ENCODE measurements at regions not wholly inside any gene's neighbourhood (a gene's known extent, or its start where the extent isn't known, plus 50 kb on each side); places are given as distances from the start of the nearest gene placed in this dataset.

DNA sequence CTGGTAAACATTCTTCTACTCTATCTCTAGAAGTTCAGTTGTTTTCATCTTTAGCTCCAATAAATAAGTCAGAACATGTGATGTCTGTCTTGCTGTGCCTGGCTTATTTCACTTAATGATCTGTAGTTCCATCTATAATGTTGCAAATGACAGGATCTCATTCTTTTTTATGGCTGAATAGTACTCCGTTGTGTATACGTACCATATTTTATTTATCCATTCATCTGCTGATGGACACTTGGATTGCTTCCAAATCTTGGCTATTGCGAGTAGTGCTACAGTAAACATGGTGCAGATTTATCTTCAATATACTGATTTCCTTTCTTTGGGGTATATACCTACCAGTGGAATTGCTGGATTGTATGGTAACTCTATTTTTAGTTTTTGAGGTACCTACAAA is 124.4 kb downstream of the ZNF33B start:
- H3K27ac ChIP-seq (ENCODE audit: low read depth in 1 of 2, low read length in 2 of 2): no peak overlapping the region
- no peaks in the 10 kb centered on the region for H3K4me1 ChIP-seq (ENCODE audit: control insufficient read depth in 4 of 4, insufficient read depth in 4 of 4, low read length in 3 of 4)
- H3K36me3 ChIP-seq (ENCODE audit: control insufficient read depth in 4 of 4, insufficient read depth in 3 of 4, low read depth in 1 of 4, low read length in 3 of 4): no peaks in the 10 kb centered on the region
- no peak overlapping the region for H3K9ac ChIP-seq (ENCODE audit: low read depth in 1 of 2, low read length in 2 of 2)
- peak overlapping the region in 1 of 3 donors; percentile 26 for H3K4me3 ChIP-seq (ENCODE audit: low read depth in 1 of 3, low read length in 3 of 3)
- no peak for TF ChIP-seq HNF4G (IDR thresholded peaks at IDR 0.05)
- TF ChIP-seq FOXA2 (IDR thresholded peaks at IDR 0.05): no peak
- no peak for TF ChIP-seq EGR1 (IDR thresholded peaks at IDR 0.05; ENCODE audit: low read depth in 2 of 2)
- no peak for TF ChIP-seq ATF3 (IDR thresholded peaks at IDR 0.05)
- TF ChIP-seq RAD21 (IDR thresholded peaks at IDR 0.05): no peak
- TF ChIP-seq JUND (IDR thresholded peaks at IDR 0.05): no peak
- TF ChIP-seq, protein P1, sequence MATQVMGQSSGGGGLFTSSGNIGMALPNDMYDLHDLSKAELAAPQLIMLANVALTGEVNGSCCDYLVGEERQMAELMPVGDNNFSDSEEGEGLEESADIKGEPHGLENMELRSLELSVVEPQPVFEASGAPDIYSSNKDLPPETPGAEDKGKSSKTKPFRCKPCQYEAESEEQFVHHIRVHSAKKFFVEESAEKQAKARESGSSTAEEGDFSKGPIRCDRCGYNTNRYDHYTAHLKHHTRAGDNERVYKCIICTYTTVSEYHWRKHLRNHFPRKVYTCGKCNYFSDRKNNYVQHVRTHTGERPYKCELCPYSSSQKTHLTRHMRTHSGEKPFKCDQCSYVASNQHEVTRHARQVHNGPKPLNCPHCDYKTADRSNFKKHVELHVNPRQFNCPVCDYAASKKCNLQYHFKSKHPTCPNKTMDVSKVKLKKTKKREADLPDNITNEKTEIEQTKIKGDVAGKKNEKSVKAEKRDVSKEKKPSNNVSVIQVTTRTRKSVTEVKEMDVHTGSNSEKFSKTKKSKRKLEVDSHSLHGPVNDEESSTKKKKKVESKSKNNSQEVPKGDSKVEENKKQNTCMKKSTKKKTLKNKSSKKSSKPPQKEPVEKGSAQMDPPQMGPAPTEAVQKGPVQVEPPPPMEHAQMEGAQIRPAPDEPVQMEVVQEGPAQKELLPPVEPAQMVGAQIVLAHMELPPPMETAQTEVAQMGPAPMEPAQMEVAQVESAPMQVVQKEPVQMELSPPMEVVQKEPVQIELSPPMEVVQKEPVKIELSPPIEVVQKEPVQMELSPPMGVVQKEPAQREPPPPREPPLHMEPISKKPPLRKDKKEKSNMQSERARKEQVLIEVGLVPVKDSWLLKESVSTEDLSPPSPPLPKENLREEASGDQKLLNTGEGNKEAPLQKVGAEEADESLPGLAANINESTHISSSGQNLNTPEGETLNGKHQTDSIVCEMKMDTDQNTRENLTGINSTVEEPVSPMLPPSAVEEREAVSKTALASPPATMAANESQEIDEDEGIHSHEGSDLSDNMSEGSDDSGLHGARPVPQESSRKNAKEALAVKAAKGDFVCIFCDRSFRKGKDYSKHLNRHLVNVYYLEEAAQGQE (IDR thresholded peaks at IDR 0.05): no peak
- no peak for TF ChIP-seq FOXA1 (IDR thresholded peaks at IDR 0.05)
- TF ChIP-seq HNF4A (conservative IDR thresholded peaks at IDR 0.05): no peak
- no peak for TF ChIP-seq RXRA (IDR thresholded peaks at IDR 0.05)
- TF ChIP-seq GABPA (IDR thresholded peaks at IDR 0.05 in 1 of 2, conservative IDR thresholded peaks at IDR 0.05 in 1 of 2): no peak
- no peak for TF ChIP-seq MAX (IDR thresholded peaks at IDR 0.05)
- TF ChIP-seq TAF1 (conservative IDR thresholded peaks at IDR 0.05): no peak
- TF ChIP-seq SP1 (IDR thresholded peaks at IDR 0.05): no peak
- TF ChIP-seq, protein P2, sequence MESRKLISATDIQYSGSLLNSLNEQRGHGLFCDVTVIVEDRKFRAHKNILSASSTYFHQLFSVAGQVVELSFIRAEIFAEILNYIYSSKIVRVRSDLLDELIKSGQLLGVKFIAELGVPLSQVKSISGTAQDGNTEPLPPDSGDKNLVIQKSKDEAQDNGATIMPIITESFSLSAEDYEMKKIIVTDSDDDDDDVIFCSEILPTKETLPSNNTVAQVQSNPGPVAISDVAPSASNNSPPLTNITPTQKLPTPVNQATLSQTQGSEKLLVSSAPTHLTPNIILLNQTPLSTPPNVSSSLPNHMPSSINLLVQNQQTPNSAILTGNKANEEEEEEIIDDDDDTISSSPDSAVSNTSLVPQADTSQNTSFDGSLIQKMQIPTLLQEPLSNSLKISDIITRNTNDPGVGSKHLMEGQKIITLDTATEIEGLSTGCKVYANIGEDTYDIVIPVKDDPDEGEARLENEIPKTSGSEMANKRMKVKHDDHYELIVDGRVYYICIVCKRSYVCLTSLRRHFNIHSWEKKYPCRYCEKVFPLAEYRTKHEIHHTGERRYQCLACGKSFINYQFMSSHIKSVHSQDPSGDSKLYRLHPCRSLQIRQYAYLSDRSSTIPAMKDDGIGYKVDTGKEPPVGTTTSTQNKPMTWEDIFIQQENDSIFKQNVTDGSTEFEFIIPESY (IDR thresholded peaks at IDR 0.05): no peak
- H3K27me3 ChIP-seq (ENCODE audit: control insufficient read depth in 4 of 4, insufficient read depth in 4 of 4, low read length in 3 of 4): no peaks in the 10 kb centered on the region
- H3K9me3 ChIP-seq (ENCODE audit: control insufficient read depth in 4 of 4, low read length in 3 of 4): peaks cover 36 to 70% (median 46%) of the 10 kb centered on the region in 4 donors
- no peak for DNase-seq (ENCODE audit: low spot score)
- 92% methylated on average over 3 of the region's 3 CpGs for WGBS

GRCh38 chr10:42491801-42492200 is 146.6 kb downstream of the ZNF33B start:
- Histone ChIP-seq H3K27me3 (ENCODE audit: control insufficient read depth in 4 of 4, insufficient read depth in 4 of 4, low read length in 3 of 4) (no peaks in the 10 kb centered on the region), H3K9me3 (ENCODE audit: control insufficient read depth in 4 of 4, low read length in 3 of 4) (peaks cover 0 to 3% (median 1%) of the 10 kb centered on the region in 4 donors), H3K4me3 (ENCODE audit: low read depth in 1 of 3, low read length in 3 of 3) (no peak overlapping the region), H3K36me3 (ENCODE audit: control insufficient read depth in 4 of 4, insufficient read depth in 3 of 4, low read depth in 1 of 4, low read length in 3 of 4) (no peaks in the 10 kb centered on the region), H3K27ac (ENCODE audit: low read depth in 1 of 2, low read length in 2 of 2) (no peak overlapping the region), H3K9ac (ENCODE audit: low read depth in 1 of 2, low read length in 2 of 2) (no peak overlapping the region), H3K4me1 (ENCODE audit: control insufficient read depth in 4 of 4, insufficient read depth in 4 of 4, low read length in 3 of 4) (no peaks in the 10 kb centered on the region)
- no peak for DNase-seq (ENCODE audit: low spot score)
- 85% methylated on average over 3 of the region's 3 CpGs for WGBS
- no peak for TF ChIP-seq JUND (IDR thresholded peaks at IDR 0.05)
- TF ChIP-seq YY1 (IDR thresholded peaks at IDR 0.05): no peak
- TF ChIP-seq NR2F2 (IDR thresholded peaks at IDR 0.05): no peak
- TF ChIP-seq HNF4A (conservative IDR thresholded peaks at IDR 0.05): no peak
- no peak for TF ChIP-seq EGR1 (IDR thresholded peaks at IDR 0.05; ENCODE audit: low read depth in 2 of 2)
- no peak for TF ChIP-seq FOXA1 (IDR thresholded peaks at IDR 0.05)
- TF ChIP-seq MAX (IDR thresholded peaks at IDR 0.05): no peak
- TF ChIP-seq, protein P2 (IDR thresholded peaks at IDR 0.05): no peak
- TF ChIP-seq, protein P1 (IDR thresholded peaks at IDR 0.05): no peak
- no peak for TF ChIP-seq HNF4G (IDR thresholded peaks at IDR 0.05)
- no peak for TF ChIP-seq GABPA (IDR thresholded peaks at IDR 0.05 in 1 of 2, conservative IDR thresholded peaks at IDR 0.05 in 1 of 2)
- TF ChIP-seq FOXA2 (IDR thresholded peaks at IDR 0.05): no peak
- no peak for TF ChIP-seq ATF3 (IDR thresholded peaks at IDR 0.05)

All from liver (tissue), 7 donors.